Mucosa of stomach (tissue), 1 donor: ENCODE measurements at regions not wholly inside any gene's neighbourhood (a gene's known extent, or its start where the extent isn't known, plus 50 kb on each side); places are given as distances from the start of the nearest gene placed in this dataset.

Source experiments
- H3K27me3 ChIP-seq: one replicate; pipeline ENCODE4 v1.7.0; 2013; ENCODE audit warnings: mild to moderate bottlenecking, low read length; ENCODE audit not compliant: control insufficient read depth, insufficient read depth
- H3K36me3 ChIP-seq: one replicate; pipeline ENCODE4 v1.7.0; 2013; ENCODE audit warnings: low read length; ENCODE audit not compliant: control insufficient read depth, insufficient read depth
- H3K4me1 ChIP-seq: one replicate; pipeline ENCODE4 v1.7.0; 2013; ENCODE audit warnings: mild to moderate bottlenecking, low read length; ENCODE audit not compliant: control insufficient read depth, insufficient read depth
- H3K4me3 ChIP-seq: one replicate; pipeline ENCODE4 v1.7.0; 2013; ENCODE audit warnings: low read length
- H3K9ac ChIP-seq: one replicate; pipeline ENCODE4 v1.7.0; 2013; ENCODE audit warnings: mild to moderate bottlenecking, low read length, moderate library complexity
- H3K9me3 ChIP-seq: one replicate; pipeline ENCODE4 v1.7.0; 2013; ENCODE audit warnings: mild to moderate bottlenecking, low read length, moderate library complexity; ENCODE audit not compliant: control insufficient read depth
- donor health status: Pancreatic carcinoma.

GRCh38 chrX:40318076-40318475, 220.3 kb upstream of the BCOR start:
- Histone ChIP-seq H3K36me3 (no peaks in the 10 kb centered on the region), H3K4me1 (no peaks in the 10 kb centered on the region), H3K4me3 (no peak overlapping the region), H3K9ac (no peak overlapping the region), H3K27me3 (no peaks in the 10 kb centered on the region), H3K9me3 (no peaks in the 10 kb centered on the region)

GRCh38 chrX:40316502-40316901, 218.7 kb upstream of the BCOR start:
- H3K9me3 ChIP-seq: no peaks in the 10 kb centered on the region
- H3K4me3 ChIP-seq: no peak overlapping the region
- no peaks in the 10 kb centered on the region for H3K4me1 ChIP-seq
- H3K36me3 ChIP-seq: no peaks in the 10 kb centered on the region
- H3K9ac ChIP-seq: no peak overlapping the region
- H3K27me3 ChIP-seq: no peaks in the 10 kb centered on the region

GRCh38 chrX:40314070-40314469, 216.3 kb upstream of the BCOR start:
- Histone ChIP-seq H3K9ac (no peak overlapping the region), H3K4me1 (no peaks in the 10 kb centered on the region), H3K9me3 (no peaks in the 10 kb centered on the region)

GRCh38 chrX:40313269-40313668, 215.5 kb upstream of the BCOR start:
- no peaks in the 10 kb centered on the region for H3K36me3 ChIP-seq
- no peak overlapping the region for H3K9ac ChIP-seq
- H3K9me3 ChIP-seq: no peaks in the 10 kb centered on the region
- H3K4me1 ChIP-seq: no peaks in the 10 kb centered on the region
- no peak overlapping the region for H3K4me3 ChIP-seq
- no peaks in the 10 kb centered on the region for H3K27me3 ChIP-seq

More at GRCh38 chrX:40314070-40314469, 216.3 kb upstream of the BCOR start:
- no peak overlapping the region for H3K4me3 ChIP-seq
- H3K36me3 ChIP-seq: no peaks in the 10 kb centered on the region
- no peaks in the 10 kb centered on the region for H3K27me3 ChIP-seq

GRCh38 chrX:40310447-40310846, 212.7 kb upstream of the BCOR start:
- no peak overlapping the region for H3K4me3 ChIP-seq

GRCh38 chrX:40310016-40310415, 212.3 kb upstream of the BCOR start:
- no peaks in the 10 kb centered on the region for H3K27me3 ChIP-seq
- no peak overlapping the region for H3K9ac ChIP-seq
- no peak overlapping the region for H3K4me3 ChIP-seq
- no peaks in the 10 kb centered on the region for H3K4me1 ChIP-seq
- H3K36me3 ChIP-seq: no peaks in the 10 kb centered on the region
- H3K9me3 ChIP-seq: no peaks in the 10 kb centered on the region

More at GRCh38 chrX:40310447-40310846, 212.7 kb upstream of the BCOR start:
- no peaks in the 10 kb centered on the region for H3K36me3 ChIP-seq
- H3K4me1 ChIP-seq: no peaks in the 10 kb centered on the region
- H3K9ac ChIP-seq: no peak overlapping the region
- H3K9me3 ChIP-seq: no peaks in the 10 kb centered on the region
- H3K27me3 ChIP-seq: no peaks in the 10 kb centered on the region

- H3K4me3 ChIP-seq: no peak overlapping the region
- no peaks in the 10 kb centered on the region for H3K4me1 ChIP-seq
- H3K27me3 ChIP-seq: no peaks in the 10 kb centered on the region
- no peaks in the 10 kb centered on the region for H3K36me3 ChIP-seq
- H3K9me3 ChIP-seq: no peaks in the 10 kb centered on the region
- no peak overlapping the region for H3K9ac ChIP-seq
These were observed 210.1 kb upstream of the BCOR start for GRCh38 chrX:40307871-40308270.

GRCh38 chrX:40304115-40304514, 206.4 kb upstream of the BCOR start:
- no peaks in the 10 kb centered on the region for H3K27me3 ChIP-seq
- H3K36me3 ChIP-seq: no peaks in the 10 kb centered on the region
- no peak overlapping the region for H3K4me3 ChIP-seq
- no peak overlapping the region for H3K9ac ChIP-seq
- H3K4me1 ChIP-seq: no peaks in the 10 kb centered on the region
- no peaks in the 10 kb centered on the region for H3K9me3 ChIP-seq

- Histone ChIP-seq H3K9ac (no peak overlapping the region), H3K9me3 (no peaks in the 10 kb centered on the region), H3K27me3 (no peaks in the 10 kb centered on the region), H3K36me3 (no peaks in the 10 kb centered on the region), H3K4me1 (no peaks in the 10 kb centered on the region), H3K4me3 (no peak overlapping the region)
These were observed 205.7 kb upstream of the BCOR start for GRCh38 chrX:40303256-40304077.

- Histone ChIP-seq H3K36me3 (no peaks in the 10 kb centered on the region), H3K4me1 (no peaks in the 10 kb centered on the region), H3K9me3 (no peaks in the 10 kb centered on the region), H3K27me3 (no peaks in the 10 kb centered on the region), H3K4me3 (no peak overlapping the region), H3K9ac (no peak overlapping the region)
These were observed 202.6 kb upstream of the BCOR start for GRCh38 chrX:40300286-40300890.

GRCh38 chrX:40299641-40300046, 201.9 kb upstream of the BCOR start:
- H3K4me3 ChIP-seq: no peak overlapping the region
- no peaks in the 10 kb centered on the region for H3K27me3 ChIP-seq
- no peaks in the 10 kb centered on the region for H3K9me3 ChIP-seq
- H3K36me3 ChIP-seq: no peaks in the 10 kb centered on the region
- H3K4me1 ChIP-seq: no peaks in the 10 kb centered on the region
- H3K9ac ChIP-seq: no peak overlapping the region

GRCh38 chrX:40298572-40299479, 201.1 kb upstream of the BCOR start:
- Histone ChIP-seq H3K27me3 (no peaks in the 10 kb centered on the region), H3K36me3 (no peaks in the 10 kb centered on the region), H3K4me1 (no peaks in the 10 kb centered on the region), H3K4me3 (no peak overlapping the region), H3K9me3 (no peaks in the 10 kb centered on the region), H3K9ac (no peak overlapping the region)
